GM21423 (cell line): ENCODE measurements at regions not wholly inside any gene's neighbourhood (a gene's known extent, or its start where the extent isn't known, plus 50 kb on each side); places are given as distances from the start of the nearest gene placed in this dataset.
A peak's percentile ranks its signal among the peaks of the same experiment; 100 is the strongest.
"Not testable (repeated sequence)": the region's sequence is repeated elsewhere in the genome, so short reads cannot be mapped to it uniquely, and the experiment has no call there.

Experiments used
- ATAC-seq: cut with Tn5 transposase; IDR thresholded peaks from one replicate; pipeline ENCODE4 v1.9.1; 2021; ENCODE audit warnings: mild to moderate bottlenecking, moderate library complexity; ENCODE audit not compliant: unreplicated experiment

GRCh38 chr11:35046681-35047080 is 92.3 kb upstream of the CD44 start:
- no peak for ATAC-seq

GRCh38 chr11:35047179-35047578 is 91.8 kb upstream of the CD44 start:
- ATAC-seq, result no peak

GRCh38 chr11:35047769-35048168 is 91.2 kb upstream of the CD44 start:
- no peak for ATAC-seq

GRCh38 chr11:35048346-35048745 is 90.6 kb upstream of the CD44 start:
- not testable (repeated sequence) for ATAC-seq

- ATAC-seq, result no peak
Measured at GRCh38 chr11:35049859-35050531, 89.0 kb upstream of the CD44 start.

- ATAC-seq, result no peak
Measured at GRCh38 chr11:35050541-35050995, 88.4 kb upstream of the CD44 start.

- no peak for ATAC-seq
Measured at GRCh38 chr11:35056391-35057093, 82.4 kb upstream of the CD44 start.

GRCh38 chr11:35057926-35058668 is 80.9 kb upstream of the CD44 start:
- no peak for ATAC-seq

GRCh38 chr11:35058669-35059434 is 80.1 kb upstream of the CD44 start:
- no peak for ATAC-seq

- no peak for ATAC-seq
Measured at GRCh38 chr11:35061516-35062440, 77.2 kb upstream of the CD44 start.

GRCh38 chr11:35063488-35063931 is 75.5 kb upstream of the CD44 start:
- no peak for ATAC-seq

GRCh38 chr11:35064114-35064800 is 74.7 kb upstream of the CD44 start:
- no peak for ATAC-seq

GRCh38 chr11:35065566-35065965 is 73.4 kb upstream of the CD44 start:
- ATAC-seq, result no peak

- no peak for ATAC-seq
Measured at GRCh38 chr11:35066030-35066429, 72.9 kb upstream of the CD44 start.

GRCh38 chr11:35066783-35067423 is 72.1 kb upstream of the CD44 start:
- peak; percentile 81 for ATAC-seq

GRCh38 chr11:35071722-35072121 is 67.2 kb upstream of the CD44 start:
- ATAC-seq, result no peak

GRCh38 chr11:35073691-35074419 is 65.1 kb upstream of the CD44 start:
- no peak for ATAC-seq
